GM13976 (cell line): ENCODE measurements at regions not wholly inside any gene's neighbourhood (a gene's known extent, or its start where the extent isn't known, plus 50 kb on each side); places are given as distances from the start of the nearest gene placed in this dataset.

ENCODE experiments used
- DNase-seq: peaks from one replicate; pipeline ENCODE4 v3.0.0; 2012; ENCODE audit warnings: low spot score
- in situ Hi-C: fragments of 300-500 bp; cut with MboI; formaldehyde crosslinking; loops from one replicate; pipeline ENCODE4 v1.12.0; 2022; ENCODE audit warnings: low sequenced_read_pairs, mixed read lengths, inconsistent platforms; ENCODE audit not compliant: unreplicated experiment
- TF ChIP-seq, protein P1 (sequence below): IDR thresholded peaks from 2 replicates; pipeline ENCODE4 v1.5.1; 2012; ENCODE audit warnings: borderline replicate concordance, mild to moderate bottlenecking; ENCODE audit not compliant: insufficient read depth; ENCODE audit errors: extremely low read depth, missing control alignments, control extremely low read depth

DNA sequence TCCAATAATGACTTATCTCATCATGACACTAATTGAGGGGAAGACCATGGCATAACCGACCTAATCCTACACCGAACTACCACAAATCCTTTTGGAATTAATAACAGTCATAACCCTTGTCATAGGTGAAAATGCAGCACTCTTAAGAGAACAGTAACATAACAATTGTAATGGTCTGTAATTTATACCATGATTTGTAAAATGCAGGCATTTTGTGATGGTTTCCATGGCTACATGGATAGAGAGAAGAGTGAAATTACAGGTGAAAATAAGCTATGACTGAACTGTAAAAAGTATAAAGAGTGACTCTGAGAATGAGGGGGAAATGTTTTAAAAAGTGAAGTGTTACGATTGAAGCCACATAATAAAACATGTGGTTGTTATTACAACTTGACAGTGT, 494.1 kb upstream of the SLC39A10 start:
- DNase-seq = no peak
- TF ChIP-seq, protein P1, sequence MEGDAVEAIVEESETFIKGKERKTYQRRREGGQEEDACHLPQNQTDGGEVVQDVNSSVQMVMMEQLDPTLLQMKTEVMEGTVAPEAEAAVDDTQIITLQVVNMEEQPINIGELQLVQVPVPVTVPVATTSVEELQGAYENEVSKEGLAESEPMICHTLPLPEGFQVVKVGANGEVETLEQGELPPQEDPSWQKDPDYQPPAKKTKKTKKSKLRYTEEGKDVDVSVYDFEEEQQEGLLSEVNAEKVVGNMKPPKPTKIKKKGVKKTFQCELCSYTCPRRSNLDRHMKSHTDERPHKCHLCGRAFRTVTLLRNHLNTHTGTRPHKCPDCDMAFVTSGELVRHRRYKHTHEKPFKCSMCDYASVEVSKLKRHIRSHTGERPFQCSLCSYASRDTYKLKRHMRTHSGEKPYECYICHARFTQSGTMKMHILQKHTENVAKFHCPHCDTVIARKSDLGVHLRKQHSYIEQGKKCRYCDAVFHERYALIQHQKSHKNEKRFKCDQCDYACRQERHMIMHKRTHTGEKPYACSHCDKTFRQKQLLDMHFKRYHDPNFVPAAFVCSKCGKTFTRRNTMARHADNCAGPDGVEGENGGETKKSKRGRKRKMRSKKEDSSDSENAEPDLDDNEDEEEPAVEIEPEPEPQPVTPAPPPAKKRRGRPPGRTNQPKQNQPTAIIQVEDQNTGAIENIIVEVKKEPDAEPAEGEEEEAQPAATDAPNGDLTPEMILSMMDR = no peak
- in situ Hi-C loops = no loop called here

DNA sequence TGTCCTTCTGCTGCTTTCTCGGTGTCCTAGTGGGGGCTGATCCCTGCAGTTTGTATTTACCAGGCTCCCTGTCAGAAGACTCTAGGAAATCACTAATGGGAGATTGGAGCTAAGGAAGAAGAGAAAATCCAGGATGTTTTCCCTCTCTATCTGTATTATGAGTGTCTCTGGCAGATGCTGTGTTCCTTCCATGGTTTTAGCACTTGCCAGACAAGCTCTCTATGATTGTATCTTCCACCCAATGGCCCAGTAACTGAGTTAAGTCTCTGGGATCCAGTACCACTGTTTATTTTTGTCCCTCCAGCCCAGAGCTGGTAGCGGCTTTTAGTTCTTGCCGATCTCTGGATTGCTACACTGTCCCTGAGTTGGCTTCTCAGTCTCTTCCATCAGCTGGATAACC, 494.8 kb upstream of the SLC39A10 start:
- in situ Hi-C loops = no loop called here
- TF ChIP-seq, protein P1 = no peak

DNA sequence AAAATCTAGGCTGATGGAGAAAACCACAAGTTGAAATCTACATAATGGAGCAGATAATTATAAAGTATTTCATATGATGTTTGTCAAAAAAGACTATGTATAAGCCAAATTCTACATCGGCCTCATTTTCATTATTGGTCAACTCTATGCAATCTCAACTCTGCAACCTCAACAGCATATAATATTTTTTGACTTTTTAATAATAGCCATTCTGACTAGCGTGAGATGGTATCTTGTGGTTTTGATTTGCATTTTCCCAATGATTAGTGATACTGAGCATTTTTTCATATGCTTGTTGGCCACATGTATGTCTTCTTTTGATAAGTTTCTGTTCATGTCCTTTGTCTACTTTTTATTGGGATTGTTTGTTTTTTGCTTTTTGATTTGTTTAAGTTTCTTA, 496.1 kb upstream of the SLC39A10 start:
- TF ChIP-seq, protein P1 = no peak
- no peak for DNase-seq
- in situ Hi-C loops = no loop called here

More for the DNA sequence above, 494.8 kb upstream of the SLC39A10 start:
- no peak for DNase-seq

DNA sequence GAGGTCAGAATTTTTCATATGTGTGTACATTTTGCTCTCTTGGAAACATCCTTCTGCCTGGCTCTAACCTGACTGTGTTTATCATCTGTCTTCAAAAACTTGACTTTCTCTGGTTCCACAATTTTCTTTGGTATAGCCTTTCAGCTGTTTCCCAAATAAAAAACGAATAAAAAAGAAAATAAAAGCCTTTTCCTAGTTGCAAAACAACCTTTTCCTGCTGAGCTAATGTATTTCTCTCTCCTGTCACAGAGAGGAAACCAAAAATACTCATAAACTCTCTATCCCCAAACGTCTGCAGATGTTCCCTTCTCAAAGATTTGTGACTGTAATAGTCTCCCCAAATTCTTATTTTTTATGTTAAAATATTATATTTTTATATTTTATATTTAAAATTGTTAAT, 505.3 kb upstream of the SLC39A10 start:
- in situ Hi-C loops = no loop called here
- TF ChIP-seq, protein P1 = no peak
- DNase-seq = no peak

DNA sequence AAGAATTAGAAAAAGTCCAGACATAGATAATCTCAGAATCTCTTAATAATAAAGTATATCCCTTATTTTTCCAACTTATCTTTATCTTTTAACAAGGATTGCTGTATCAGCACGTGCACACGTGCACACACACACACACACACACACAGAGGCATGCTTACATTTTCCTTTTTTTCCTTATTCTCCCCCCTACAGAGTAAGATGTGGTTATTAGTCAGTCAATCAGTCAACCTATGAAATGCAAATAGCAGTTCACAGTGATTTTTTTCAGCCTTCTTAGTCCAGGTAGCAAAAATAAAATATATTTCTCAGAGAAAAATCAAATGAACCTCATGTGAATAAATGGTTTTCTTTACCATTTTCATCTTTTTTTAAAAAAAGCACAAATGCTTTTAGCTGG, 506.2 kb upstream of the SLC39A10 start:
- in situ Hi-C loops = no loop called here
- no peak for DNase-seq
- TF ChIP-seq, protein P1 = no peak

DNA sequence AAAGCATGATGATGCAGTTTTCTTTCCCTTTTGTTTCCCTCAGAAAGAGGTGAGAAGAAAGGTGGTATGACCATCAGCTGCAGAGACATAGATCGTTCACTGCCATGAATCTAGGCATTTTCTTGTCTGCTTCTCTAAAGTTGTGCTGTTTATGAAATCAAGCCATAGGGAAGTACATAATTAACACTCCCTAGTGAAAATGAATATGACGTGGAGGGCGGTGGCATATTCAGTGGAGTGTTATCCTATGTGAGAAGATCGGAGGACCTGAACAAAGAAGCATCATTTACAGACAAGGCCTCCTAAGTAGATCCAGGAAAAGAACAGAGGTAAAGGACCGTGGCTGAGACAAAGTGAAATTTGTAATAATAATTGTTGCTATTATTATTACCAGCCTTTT, 509.0 kb upstream of the SLC39A10 start:
- TF ChIP-seq, protein P1 = no peak
- DNase-seq = no peak
- in situ Hi-C loops = no loop called here

DNA sequence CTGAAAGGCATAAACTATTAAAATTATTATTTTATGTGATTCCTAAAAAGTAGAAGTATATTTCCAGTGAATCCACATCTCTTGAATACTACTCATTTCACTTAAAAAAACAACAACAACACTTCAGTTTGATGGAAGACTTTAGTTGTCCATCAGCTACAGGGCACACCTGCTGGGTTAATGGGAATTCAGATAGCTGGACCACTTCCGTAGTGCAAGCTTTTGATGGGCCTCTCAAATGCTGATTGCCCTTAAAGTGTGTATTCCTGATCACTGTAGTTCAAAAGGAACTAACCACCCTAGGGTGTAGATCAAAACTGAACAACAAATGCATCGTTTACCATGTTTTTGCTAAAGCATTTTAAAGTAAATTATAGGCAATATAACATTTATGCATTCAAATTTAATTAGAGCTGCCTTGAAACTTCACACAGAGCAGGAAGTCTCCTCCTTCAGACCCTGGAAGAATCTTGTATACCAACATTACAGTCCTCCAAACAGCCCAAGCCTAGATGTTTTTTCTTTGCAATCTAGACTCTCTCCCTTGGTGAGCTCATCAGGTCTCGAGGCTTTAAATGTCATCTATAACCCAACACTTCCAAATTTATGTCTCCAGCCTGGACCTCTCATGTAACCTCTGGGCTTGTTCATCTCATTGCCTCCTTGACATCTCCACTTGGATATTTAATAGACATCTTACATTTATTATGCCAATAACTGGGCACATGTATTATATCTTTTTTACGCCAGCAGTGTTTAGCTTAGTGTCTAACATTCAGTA, 510.1 kb upstream of the SLC39A10 start:
- in situ Hi-C loops = no loop called here
- DNase-seq = no peak
- TF ChIP-seq, protein P1 = no peak
